Activated naive CD4-positive, alpha-beta T cell treated with anti-CD3 and anti-CD28 coated beads, Interleukin-2, amount 50 U/mL, for 72 hours (primary cell): ENCODE measurements at regions not wholly inside any gene's neighbourhood (a gene's known extent, or its start where the extent isn't known, plus 50 kb on each side); places are given as distances from the start of the nearest gene placed in this dataset.
"Not testable (repeated sequence)": the region's sequence is repeated elsewhere in the genome, so short reads cannot be mapped to it uniquely, and the experiment has no call there.

Source experiments
- ATAC-seq, 2 donors: fragments of 150-1000 bp; cut with Tn5 transposase; 2 replicates each; pipeline ENCODE4 v1.10.0; 2021; ENCODE audit warnings: mild to moderate bottlenecking in 2 of 2, moderate library complexity in 2 of 2
- DNase-seq, 2 donors: peaks; one replicate each; pipeline ENCODE4 v3.0.0; 2021 to 2022; ENCODE audit warnings: low spot score in 2 of 2
- H3K27ac Mint-ChIP-seq, 2 donors: one replicate each; pipeline ENCODE4 v1.8.0; 2022; ENCODE audit warnings: mild to moderate bottlenecking in 2 of 2, mixed read lengths in 2 of 2
- H3K36me3 Mint-ChIP-seq, 2 donors: one replicate each; pipeline ENCODE4 v1.8.0; 2022; ENCODE audit warnings: mixed read lengths in 2 of 2
- H3K9me3 Mint-ChIP-seq, 2 donors: one replicate each; pipeline ENCODE4 v1.8.0; 2022; ENCODE audit warnings: mixed read lengths in 2 of 2

DNA sequence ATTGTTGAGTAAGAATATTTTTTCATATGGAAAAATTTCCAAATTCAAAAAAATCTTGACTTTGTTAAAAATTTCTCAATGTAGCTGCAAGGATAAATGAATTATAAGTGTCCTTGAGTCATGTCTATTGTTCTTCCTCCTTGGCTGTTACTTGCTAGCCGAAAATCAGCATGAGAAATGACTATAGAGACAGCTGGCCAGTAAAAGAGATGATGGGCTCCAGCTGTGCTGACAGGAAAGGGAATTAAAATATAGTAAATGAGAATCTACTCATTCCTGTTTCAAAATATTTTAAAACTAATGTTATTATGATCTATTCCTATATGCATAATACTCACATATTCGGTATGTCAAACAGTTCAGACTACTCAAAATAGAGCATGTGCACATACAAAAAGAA lies 1292.6 kb downstream of the BRINP3 start:
- ATAC-seq (no peak), DNase-seq (no peak)
- no peak overlapping the region for H3K27ac Mint-ChIP-seq
- H3K9me3 Mint-ChIP-seq = peaks cover 0 to 9% of the 10 kb centered on the region in 2 donors
- no peaks in the 10 kb centered on the region for H3K36me3 Mint-ChIP-seq

DNA sequence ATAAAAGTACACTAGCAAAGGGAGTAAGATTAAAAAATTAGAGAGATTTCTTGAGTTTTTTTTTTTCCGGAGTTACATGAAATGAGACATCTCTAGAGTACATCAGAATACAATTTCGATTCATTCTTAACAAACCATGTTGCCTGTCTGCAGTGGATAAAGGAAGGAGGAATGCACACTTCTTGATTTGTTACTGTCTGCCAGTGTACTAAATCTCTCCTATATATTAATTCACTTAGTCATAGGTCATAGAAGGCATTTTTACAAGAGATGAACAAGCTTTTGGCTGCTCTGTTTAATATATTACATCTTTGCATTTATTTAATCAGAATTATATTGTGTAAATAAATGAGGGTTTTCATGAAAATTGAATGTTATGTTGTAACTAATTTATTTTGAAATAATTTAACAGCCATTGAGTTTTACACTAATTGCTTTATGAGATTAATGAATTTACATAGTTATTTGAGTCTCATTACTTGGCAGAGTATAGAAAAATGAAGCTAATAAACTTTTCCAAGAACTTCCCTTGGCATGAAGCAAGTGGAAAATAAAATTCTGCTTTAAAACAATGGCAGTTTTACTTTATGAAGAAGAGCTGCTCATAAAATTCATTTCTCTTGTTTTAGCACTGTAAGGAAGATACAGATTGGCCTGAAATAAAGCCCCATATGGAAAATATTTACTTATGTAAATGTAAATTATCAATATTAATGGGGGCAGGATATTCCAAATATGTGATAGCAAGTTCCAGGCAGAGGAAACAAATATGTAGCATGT lies 1284.7 kb downstream of the BRINP3 start:
- Mint-ChIP-seq H3K27ac (no peak overlapping the region), H3K36me3 (no peaks in the 10 kb centered on the region), H3K9me3 (peaks cover 0 to under 1% of the 10 kb centered on the region in 2 donors)
- ATAC-seq (no peak), DNase-seq (no peak)

DNA sequence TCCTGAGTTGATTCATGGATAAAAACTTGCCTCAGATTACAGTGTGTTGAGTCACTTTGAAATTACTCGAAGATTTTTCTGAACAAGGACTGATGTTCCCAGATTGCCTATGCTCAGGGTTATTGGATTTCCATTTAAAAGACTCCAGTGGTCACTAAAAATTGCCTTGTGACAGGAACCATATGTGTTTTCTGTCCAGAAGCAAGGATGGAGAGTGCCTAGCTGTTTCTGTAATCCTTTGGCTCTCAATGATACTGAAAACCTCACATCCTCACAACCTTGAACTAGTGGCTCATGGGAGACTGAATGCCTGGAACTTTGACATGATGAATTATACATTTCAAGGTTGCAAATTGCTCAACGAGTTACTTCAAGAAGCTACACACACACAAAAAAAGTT lies 1271.8 kb downstream of the BRINP3 start:
- ATAC-seq (no peak), DNase-seq (no peak)
- peaks cover 0 to 6% of the 10 kb centered on the region in 2 donors for H3K36me3 Mint-ChIP-seq
- H3K27ac Mint-ChIP-seq = no peak overlapping the region
- H3K9me3 Mint-ChIP-seq = peaks cover 9 to 10% of the 10 kb centered on the region in 2 donors

DNA sequence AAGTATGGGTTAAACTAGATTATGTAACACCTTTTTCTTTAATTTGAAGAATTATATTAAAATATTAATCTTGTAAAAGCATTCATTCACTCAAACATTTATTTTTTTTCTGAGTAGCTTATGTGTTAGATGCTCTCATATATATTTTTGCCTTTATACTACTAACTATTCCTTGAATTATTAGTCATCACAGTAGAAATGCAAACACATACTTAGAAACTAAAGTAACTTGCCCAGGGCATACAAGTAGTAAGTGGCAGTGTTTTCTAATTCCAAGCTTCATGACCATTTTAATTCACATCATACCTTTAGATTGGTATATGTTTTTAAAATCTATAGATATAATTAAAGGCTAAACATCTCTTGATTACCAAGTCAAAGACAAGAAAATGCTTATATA lies 1271.0 kb downstream of the BRINP3 start:
- DNase-seq (no peak), ATAC-seq (no peak)
- peaks cover 0 to 6% of the 10 kb centered on the region in 2 donors for H3K36me3 Mint-ChIP-seq
- no peak overlapping the region for H3K27ac Mint-ChIP-seq
- peaks cover 9 to 10% of the 10 kb centered on the region in 2 donors for H3K9me3 Mint-ChIP-seq

DNA sequence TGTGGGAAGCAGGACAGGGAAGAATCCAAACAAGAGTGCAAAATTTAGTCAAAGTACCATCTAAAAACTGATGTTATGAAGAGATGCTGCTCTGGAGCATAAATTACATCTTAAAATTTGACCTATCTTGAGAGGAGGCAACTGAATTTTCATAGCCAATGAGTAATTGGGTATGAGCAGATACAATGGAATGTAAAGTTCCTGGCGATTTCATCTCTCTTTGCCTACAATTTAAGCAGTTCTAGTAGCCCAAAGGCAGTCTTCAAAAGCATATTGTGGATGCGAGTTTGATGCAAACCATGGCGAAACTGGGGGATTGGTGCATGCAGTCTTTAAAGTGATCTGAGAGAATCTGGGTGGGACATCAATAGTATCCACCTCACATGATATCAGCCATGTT lies 1265.9 kb downstream of the BRINP3 start:
- H3K36me3 Mint-ChIP-seq = peaks cover 0 to 6% of the 10 kb centered on the region in 2 donors

DNA sequence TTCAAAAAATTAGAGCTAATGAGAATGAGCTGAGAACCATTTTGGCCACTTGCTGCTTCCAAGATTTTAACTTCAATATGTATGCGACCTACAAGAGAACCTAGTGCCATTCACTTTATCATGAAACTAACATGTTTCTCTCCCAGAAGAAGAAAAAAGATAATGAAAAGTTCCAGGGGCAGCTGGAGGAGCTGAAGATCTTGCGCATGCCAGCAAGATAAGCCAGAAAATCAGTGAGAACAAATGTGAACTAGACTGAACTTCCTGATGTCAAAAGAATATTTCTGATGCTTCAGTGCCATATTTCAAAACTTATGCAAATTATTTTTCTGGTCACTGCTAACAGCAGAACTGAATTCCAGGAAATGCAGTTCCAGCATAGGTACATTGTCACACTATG lies 1265.1 kb downstream of the BRINP3 start:
- Mint-ChIP-seq H3K9me3 (peaks cover 5% of the 10 kb centered on the region in 2 donors), H3K36me3 (peaks cover 0 to 6% of the 10 kb centered on the region in 2 donors), H3K27ac (no peak overlapping the region)
- ATAC-seq = no peak
- DNase-seq = no peak

More for the DNA sequence above, 1265.9 kb downstream of the BRINP3 start:
- Mint-ChIP-seq H3K9me3 (peaks cover 5% of the 10 kb centered on the region in 2 donors), H3K27ac (no peak overlapping the region)
- DNase-seq (no peak), ATAC-seq (no peak)

DNA sequence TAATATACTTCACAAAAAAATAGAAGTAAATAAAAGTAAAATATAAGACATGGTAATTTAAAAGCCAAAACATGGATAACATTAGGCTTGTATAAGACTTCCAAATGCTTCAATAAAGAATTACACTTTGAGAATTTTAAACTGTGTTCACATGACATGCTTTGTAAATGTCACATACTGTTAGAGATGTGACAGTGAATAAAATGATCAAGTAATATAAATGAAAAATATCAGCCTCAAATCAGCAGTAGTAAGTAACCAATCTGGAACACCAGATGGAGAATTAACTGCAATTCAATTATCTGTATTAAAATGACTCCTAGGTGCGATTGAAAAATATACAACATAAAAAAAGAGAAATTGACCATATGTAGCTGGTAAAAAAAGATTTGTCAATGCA lies 1260.8 kb downstream of the BRINP3 start:
- Mint-ChIP-seq H3K9me3 (peaks cover 0 to 3% of the 10 kb centered on the region in 2 donors), H3K36me3 (no peaks in the 10 kb centered on the region), H3K27ac (no peak overlapping the region)
- ATAC-seq (no peak), DNase-seq (no peak)

DNA sequence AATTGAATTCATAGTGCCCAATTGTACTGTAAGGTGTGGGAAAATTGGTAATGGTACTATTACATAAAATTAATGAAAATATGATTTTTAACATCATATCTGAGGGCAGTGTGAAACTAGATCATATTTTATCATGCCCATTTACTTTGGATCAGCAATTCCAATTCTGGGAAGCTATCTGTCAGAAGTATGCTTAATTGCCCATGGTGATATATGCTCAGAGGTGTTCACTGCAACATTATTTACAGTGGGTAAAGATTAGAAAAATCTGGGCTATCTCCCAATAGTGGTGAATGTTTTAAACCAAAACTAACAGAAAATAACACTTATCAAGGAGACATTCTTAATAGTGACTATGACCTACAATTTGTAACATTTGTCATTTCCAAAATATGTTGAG lies 1260.0 kb downstream of the BRINP3 start:
- H3K9me3 Mint-ChIP-seq = peaks cover 5 to 9% of the 10 kb centered on the region in 2 donors
- H3K27ac Mint-ChIP-seq = no peak overlapping the region

DNA sequence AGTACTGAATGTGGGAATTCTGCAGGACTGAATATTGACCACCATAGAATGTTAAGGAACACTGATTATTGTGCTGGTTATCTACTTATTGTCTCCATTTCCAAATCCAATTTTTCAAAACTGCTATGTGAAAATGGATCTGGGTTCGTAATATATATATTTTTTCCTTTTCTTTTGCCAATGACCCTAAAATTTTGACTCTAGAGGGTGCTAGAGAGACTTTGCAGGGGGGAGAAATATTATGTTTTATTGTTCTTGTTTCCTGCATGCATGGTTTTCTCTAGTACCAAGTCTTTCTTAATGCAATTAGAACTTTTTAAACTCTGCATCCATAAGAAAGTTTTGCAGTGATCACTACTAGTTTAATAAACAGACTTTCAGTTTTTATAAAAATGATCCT lies 1256.9 kb downstream of the BRINP3 start:
- H3K9me3 Mint-ChIP-seq = peaks cover 14 to 17% of the 10 kb centered on the region in 2 donors
- H3K36me3 Mint-ChIP-seq = no peaks in the 10 kb centered on the region
- H3K27ac Mint-ChIP-seq = no peak overlapping the region
- no peak for ATAC-seq
- DNase-seq = no peak

More for the DNA sequence above, 1260.0 kb downstream of the BRINP3 start:
- ATAC-seq (no peak), DNase-seq (no peak)
- H3K36me3 Mint-ChIP-seq = no peaks in the 10 kb centered on the region

DNA sequence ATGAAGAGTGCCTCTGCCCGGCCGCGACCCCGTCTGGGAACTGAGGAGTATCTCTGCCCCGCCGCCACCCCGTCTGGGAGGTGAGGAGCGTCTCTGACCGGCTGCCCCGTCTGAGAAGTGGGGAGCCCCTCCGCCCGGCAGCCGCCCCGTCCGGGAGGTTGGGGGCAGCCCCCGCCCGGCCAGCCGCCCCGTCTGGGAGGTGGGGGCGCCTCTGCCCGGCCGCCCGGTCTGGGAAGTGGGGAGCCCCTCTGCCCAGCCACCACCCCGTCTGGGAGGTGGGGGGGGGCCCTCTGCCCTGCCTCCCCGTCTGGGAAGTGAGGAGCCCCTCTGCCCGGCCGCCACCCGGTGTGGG lies 1251.9 kb downstream of the BRINP3 start:
- H3K36me3 Mint-ChIP-seq, DNase-seq, ATAC-seq, H3K27ac Mint-ChIP-seq: not testable (repeated sequence)
- H3K9me3 Mint-ChIP-seq = peaks cover 14% of the 10 kb centered on the region in 2 donors

DNA sequence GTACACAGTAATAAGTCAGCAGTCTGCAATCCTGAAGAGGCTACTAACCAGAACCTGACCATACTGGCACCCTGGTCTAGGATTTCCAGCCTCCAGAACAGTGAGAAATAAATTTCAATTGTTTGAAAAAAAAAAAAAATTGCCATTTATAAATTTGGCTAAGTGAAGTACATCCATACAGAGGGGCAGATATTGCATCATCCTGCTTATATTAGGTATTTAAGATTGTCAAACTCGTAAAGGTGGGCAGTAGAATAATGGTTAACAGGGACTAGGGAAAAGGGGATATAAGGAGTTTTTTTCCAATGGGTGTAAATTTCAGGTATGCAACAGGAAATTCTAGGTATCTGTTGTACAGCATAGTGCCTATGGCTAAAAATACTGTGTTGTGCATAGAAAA lies 1250.9 kb downstream of the BRINP3 start:
- ATAC-seq = no peak

DNA sequence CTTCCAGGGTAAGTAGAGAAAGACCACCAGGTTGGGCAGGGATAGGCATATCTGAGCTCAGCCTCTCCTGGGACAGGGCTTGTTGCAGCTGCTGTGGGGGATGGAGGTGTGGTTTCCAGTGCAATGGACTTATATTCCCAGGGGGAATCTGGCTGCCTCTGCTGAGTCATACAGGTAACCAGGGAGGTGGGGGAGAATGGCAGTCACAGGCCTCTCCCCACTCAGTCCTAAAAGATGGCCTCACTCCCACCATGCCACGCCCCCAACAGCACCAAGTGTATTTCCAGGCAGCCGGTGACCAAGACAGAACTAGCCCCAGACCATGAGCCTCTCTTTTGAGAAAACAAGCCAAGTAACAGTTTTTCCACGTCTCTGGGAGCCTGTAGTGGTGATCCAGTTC lies 1240.7 kb downstream of the BRINP3 start:
- Mint-ChIP-seq H3K27ac (no peak overlapping the region), H3K9me3 (peaks cover 22 to 29% of the 10 kb centered on the region in 2 donors), H3K36me3 (peaks cover 0 to 4% of the 10 kb centered on the region in 2 donors)
- DNase-seq (no peak), ATAC-seq (no peak)

More for the DNA sequence above, 1250.9 kb downstream of the BRINP3 start:
- no peak overlapping the region for H3K27ac Mint-ChIP-seq
- DNase-seq = no peak
- no peaks in the 10 kb centered on the region for H3K36me3 Mint-ChIP-seq
- H3K9me3 Mint-ChIP-seq = peaks cover 14% of the 10 kb centered on the region in 2 donors

DNA sequence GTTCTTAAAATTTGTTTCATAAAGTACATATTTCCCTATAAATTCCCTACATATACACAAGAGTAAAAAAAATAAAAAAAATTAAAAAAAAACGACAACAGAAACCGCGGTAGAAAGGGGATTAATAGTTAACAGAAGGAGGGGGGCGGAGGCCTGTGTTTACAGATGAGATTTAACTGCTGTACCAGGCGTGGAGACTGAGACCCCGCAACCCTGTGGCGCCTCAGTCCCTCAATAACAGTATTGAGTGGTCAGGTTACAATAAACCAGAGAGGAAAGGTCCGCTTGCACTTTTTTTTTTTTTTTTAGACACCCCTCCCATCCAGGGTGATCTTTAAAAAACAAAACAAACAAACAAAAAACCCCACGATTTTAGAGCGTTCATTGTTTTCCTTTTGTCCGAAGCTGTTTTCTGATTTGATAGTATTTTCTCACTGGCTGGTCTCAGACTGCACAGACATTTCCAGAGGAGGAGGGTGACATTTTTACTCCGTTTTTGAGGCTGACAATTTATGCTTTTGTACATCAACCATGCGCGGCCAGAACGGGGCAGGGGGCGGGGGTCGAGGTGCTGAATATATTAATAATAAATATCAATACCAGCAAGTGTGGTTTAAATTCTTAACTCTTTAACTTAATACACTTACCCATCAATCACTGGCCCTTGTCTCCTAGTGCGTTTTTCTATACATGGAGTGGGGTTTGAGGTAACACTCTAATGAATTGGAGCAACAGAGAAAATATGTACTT lies 1223.9 kb downstream of the BRINP3 start:
- H3K9me3 Mint-ChIP-seq = peaks cover 7 to 8% of the 10 kb centered on the region in 2 donors
- H3K27ac Mint-ChIP-seq = no peak overlapping the region
- DNase-seq (no peak), ATAC-seq (no peak)
- no peaks in the 10 kb centered on the region for H3K36me3 Mint-ChIP-seq

DNA sequence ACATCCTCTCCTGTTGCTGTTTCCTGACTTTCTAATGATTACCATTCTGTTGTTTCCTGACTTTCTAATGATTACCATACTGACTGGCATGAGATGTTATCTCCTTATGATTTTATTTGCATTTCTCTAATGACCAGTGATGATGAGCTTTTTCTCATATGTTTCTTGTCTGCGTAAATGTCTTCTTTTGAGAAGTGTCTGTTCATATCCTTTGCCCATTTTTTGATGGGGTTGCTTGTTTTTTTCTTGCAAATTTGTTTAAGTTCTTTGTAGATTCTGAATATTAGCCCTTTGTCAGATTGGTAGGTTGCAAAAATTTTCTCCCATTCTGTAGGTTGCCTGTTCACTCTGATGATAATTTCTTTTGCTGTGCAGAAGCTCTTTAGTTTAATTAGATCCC lies 1216.5 kb downstream of the BRINP3 start:
- H3K27ac Mint-ChIP-seq, DNase-seq, H3K36me3 Mint-ChIP-seq, ATAC-seq: not testable (repeated sequence)
- peaks cover 4 to 11% of the 10 kb centered on the region in 2 donors for H3K9me3 Mint-ChIP-seq

DNA sequence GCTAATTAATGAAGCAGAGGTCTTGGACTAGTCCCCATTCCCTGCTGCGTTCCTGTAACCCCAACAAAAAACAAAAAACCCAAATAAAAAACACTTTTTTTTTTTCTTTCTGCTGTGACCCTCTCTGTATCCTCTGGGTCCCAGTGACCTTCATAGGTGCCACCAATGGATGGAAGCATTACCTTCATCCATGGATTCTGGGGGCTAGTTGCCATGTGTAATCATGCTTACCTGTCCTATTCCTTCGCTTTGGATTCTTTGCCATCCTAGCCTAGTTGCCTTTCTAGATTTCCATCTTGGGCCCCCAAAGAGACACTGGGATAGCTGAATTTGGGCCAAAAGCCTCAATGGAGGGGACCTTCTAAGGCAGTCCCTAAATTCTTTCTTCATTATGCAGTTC lies 1208.7 kb downstream of the BRINP3 start:
- H3K36me3 Mint-ChIP-seq = peaks cover 0 to 10% of the 10 kb centered on the region in 2 donors
- DNase-seq (no peak), ATAC-seq (no peak)
- H3K27ac Mint-ChIP-seq = no peak overlapping the region
- peaks cover 0 to 19% of the 10 kb centered on the region in 2 donors for H3K9me3 Mint-ChIP-seq

DNA sequence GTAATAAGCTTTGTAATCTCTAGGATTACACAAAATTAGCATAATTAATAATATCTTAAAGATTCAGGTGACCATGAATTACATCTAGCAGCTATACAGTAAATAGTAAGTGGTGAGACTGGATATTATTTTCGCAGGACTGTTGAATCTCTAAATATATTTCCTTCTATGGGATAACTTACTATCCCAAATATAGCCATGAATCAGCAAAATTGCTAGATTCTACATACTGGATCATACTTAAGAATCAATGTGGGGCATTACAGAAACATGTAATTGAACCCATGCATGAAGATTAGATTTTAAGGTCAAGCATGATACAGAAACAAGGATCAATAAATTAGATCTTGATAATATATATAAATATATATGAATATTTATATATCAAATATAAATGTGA lies 1203.4 kb downstream of the BRINP3 start:
- DNase-seq (no peak), ATAC-seq (no peak)
- Mint-ChIP-seq H3K27ac (no peak overlapping the region), H3K36me3 (no peaks in the 10 kb centered on the region), H3K9me3 (peaks cover 0 to 10% of the 10 kb centered on the region in 2 donors)

DNA sequence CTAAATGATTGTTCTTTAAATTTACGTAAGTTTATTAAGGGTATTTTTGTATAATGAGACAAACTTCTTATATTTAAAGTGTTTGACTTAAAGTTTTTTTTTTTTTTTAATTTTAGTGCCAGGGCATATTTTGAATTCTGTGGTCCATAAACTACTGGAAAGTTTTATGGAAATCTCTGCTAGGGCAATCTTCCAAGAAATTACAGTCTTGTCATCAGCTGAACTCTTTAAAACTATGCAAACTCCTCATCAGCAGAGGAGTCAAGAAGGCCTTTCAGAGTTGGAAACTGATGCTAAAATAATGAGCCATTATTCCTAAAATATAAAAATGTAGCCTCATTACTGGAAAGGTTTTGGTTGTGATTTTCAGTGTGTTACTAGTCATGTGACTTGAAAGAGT lies 1201.9 kb downstream of the BRINP3 start:
- H3K36me3 Mint-ChIP-seq = no peaks in the 10 kb centered on the region
- no peak overlapping the region for H3K27ac Mint-ChIP-seq
- DNase-seq (no peak), ATAC-seq (no peak)
- peaks cover 0 to 8% of the 10 kb centered on the region in 2 donors for H3K9me3 Mint-ChIP-seq
